ENCODE measurements at regions not wholly inside any gene's neighbourhood (a gene's known extent, or its start where the extent isn't known, plus 50 kb on each side); places are given as distances from the start of the nearest gene placed in this dataset.

DNA sequence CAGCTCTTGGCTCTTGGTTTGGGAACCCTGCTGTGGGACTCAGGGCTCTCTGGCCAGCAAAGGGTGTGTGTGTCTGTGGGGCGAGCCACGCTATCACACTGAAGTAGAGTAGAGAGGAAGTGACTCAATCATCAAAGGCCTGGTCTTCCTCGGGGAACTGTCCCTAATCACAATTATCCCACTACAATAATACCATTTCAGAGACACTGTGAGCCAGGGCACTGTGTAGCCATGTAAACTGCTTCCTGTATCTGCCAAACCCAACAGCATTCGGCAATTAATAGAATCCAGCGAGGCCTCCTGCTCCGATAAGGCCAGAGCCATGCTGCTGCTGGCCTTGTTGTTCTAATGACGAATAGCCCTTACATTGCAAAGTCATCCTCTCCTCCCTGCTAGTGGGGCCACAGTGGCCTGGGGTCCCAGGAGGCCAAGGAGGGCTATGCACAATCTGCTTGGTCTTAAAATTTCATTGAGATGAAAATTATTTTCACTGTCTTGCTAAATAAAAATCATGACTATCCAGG is 49.8 kb upstream of the LMO2 start:
- no peak for DNase-seq
- peak; percentile 71 for ATAC-seq
- intact Hi-C loops (cut with micrococcal nuclease): no loop called here
